ENCODE measurements at regions not wholly inside any gene's neighbourhood (a gene's known extent, or its start where the extent isn't known, plus 50 kb on each side); places are given as distances from the start of the nearest gene placed in this dataset.

- H3K27me3 ChIP-seq (ENCODE audit: control insufficient read depth, low read length): peaks cover 5% of the 10 kb centered on the region; the same call in 1 of the 2 replicates
- TF ChIP-seq EZH2phosphoT487 (IDR thresholded peaks at IDR 0.05; ENCODE audit: borderline replicate concordance, low read length) (no peak), CTCF (IDR thresholded peaks at IDR 0.05; ENCODE audit: low read depth, low read length, poor library complexity, severe bottlenecking) (no peak)
- no peaks in the 10 kb centered on the region for H3K9me3 ChIP-seq (ENCODE audit: control insufficient read depth, insufficient read depth, low read length)
- H4K20me1 ChIP-seq (ENCODE audit: control insufficient read depth, insufficient read depth, low read depth, low read length): no peaks in the 10 kb centered on the region
- H3F3A ChIP-seq (ENCODE audit: control insufficient read depth, insufficient read depth): no peaks in the 10 kb centered on the region
- no peaks in the 10 kb centered on the region for H3K9me2 ChIP-seq (replicated peaks; ENCODE audit: control insufficient read depth, low read length)
- H3K27ac ChIP-seq (ENCODE audit: low read depth, low read length): no peak overlapping the region
- no peaks in the 10 kb centered on the region for H3K36me3 ChIP-seq (ENCODE audit: control insufficient read depth, low read length)
- peaks cover 6% of the 10 kb centered on the region; the same call in 1 of the 2 replicates for H3K4me1 ChIP-seq (ENCODE audit: control insufficient read depth, low read length)
- no peaks in the 10 kb centered on the region for H3K79me2 ChIP-seq (ENCODE audit: control insufficient read depth, low read length)
- H3K4me3 ChIP-seq (ENCODE audit: low read length): no peak overlapping the region
- H3K4me2 ChIP-seq (ENCODE audit: low read length): no peak overlapping the region
These were observed 77.5 kb upstream of the DYNLRB2 start for GRCh38 chr16:80463326-80463725.

GRCh38 chr16:80462917-80463316 lies 77.9 kb upstream of the DYNLRB2 start:
- H3K27ac ChIP-seq (ENCODE audit: low read depth, low read length): no peak overlapping the region
- TF ChIP-seq EZH2phosphoT487 (IDR thresholded peaks at IDR 0.05; ENCODE audit: borderline replicate concordance, low read length) (no peak), CTCF (IDR thresholded peaks at IDR 0.05; ENCODE audit: low read depth, low read length, poor library complexity, severe bottlenecking) (no peak)

GRCh38 chr16:80460988-80461387 lies 79.8 kb upstream of the DYNLRB2 start:
- no peak for TF ChIP-seq CTCF (IDR thresholded peaks at IDR 0.05; ENCODE audit: low read depth, low read length, poor library complexity, severe bottlenecking)
- no peak for TF ChIP-seq EZH2phosphoT487 (IDR thresholded peaks at IDR 0.05; ENCODE audit: borderline replicate concordance, low read length)
- H4K20me1 ChIP-seq (ENCODE audit: control insufficient read depth, insufficient read depth, low read depth, low read length): no peaks in the 10 kb centered on the region
- H3K9me2 ChIP-seq (replicated peaks; ENCODE audit: control insufficient read depth, low read length): no peaks in the 10 kb centered on the region
- no peaks in the 10 kb centered on the region for H3K36me3 ChIP-seq (ENCODE audit: control insufficient read depth, low read length)
- H3K27me3 ChIP-seq (ENCODE audit: control insufficient read depth, low read length): peaks cover 5% of the 10 kb centered on the region; the same call in 1 of the 2 replicates
- H3K4me3 ChIP-seq (ENCODE audit: low read length): no peak overlapping the region
- H3K9me3 ChIP-seq (ENCODE audit: control insufficient read depth, insufficient read depth, low read length): no peaks in the 10 kb centered on the region
- no peaks in the 10 kb centered on the region for H3F3A ChIP-seq (ENCODE audit: control insufficient read depth, insufficient read depth)
- no peak overlapping the region for H3K4me2 ChIP-seq (ENCODE audit: low read length)
- H3K27ac ChIP-seq (ENCODE audit: low read depth, low read length): no peak overlapping the region
- H3K79me2 ChIP-seq (ENCODE audit: control insufficient read depth, low read length): no peaks in the 10 kb centered on the region
- no peaks in the 10 kb centered on the region for H3K4me1 ChIP-seq (ENCODE audit: control insufficient read depth, low read length)

More at GRCh38 chr16:80462917-80463316, 77.9 kb upstream of the DYNLRB2 start:
- Histone ChIP-seq H3K4me2 (ENCODE audit: low read length) (no peak overlapping the region), H3K9me3 (ENCODE audit: control insufficient read depth, insufficient read depth, low read length) (no peaks in the 10 kb centered on the region), H3K79me2 (ENCODE audit: control insufficient read depth, low read length) (no peaks in the 10 kb centered on the region), H3K36me3 (ENCODE audit: control insufficient read depth, low read length) (no peaks in the 10 kb centered on the region), H3K9me2 (replicated peaks; ENCODE audit: control insufficient read depth, low read length) (no peaks in the 10 kb centered on the region), H4K20me1 (ENCODE audit: control insufficient read depth, insufficient read depth, low read depth, low read length) (no peaks in the 10 kb centered on the region), H3K4me1 (ENCODE audit: control insufficient read depth, low read length) (peaks cover 6% of the 10 kb centered on the region; the same call in 1 of the 2 replicates), H3K27me3 (ENCODE audit: control insufficient read depth, low read length) (peaks cover 5% of the 10 kb centered on the region; the same call in 1 of the 2 replicates), H3K4me3 (ENCODE audit: low read length) (no peak overlapping the region), H3F3A (ENCODE audit: control insufficient read depth, insufficient read depth) (no peaks in the 10 kb centered on the region)

All from DOHH2 (cell line).